ENCODE measurements at regions not wholly inside any gene's neighbourhood (a gene's known extent, or its start where the extent isn't known, plus 50 kb on each side); places are given as distances from the start of the nearest gene placed in this dataset.

GRCh38 chr2:126748188-126748760 lies 92.3 kb downstream of the GYPC start:
- in situ Hi-C loops (cut with HindIII; ENCODE audit: low sequenced_read_pairs): no loop called here
- DNase-seq (ENCODE audit: low spot score): no peak

GRCh38 chr2:126748929-126749518 lies 93.1 kb downstream of the GYPC start:
- DNase-seq (ENCODE audit: low spot score): no peak
- in situ Hi-C loops (cut with HindIII; ENCODE audit: low sequenced_read_pairs): no loop called here

DNA sequence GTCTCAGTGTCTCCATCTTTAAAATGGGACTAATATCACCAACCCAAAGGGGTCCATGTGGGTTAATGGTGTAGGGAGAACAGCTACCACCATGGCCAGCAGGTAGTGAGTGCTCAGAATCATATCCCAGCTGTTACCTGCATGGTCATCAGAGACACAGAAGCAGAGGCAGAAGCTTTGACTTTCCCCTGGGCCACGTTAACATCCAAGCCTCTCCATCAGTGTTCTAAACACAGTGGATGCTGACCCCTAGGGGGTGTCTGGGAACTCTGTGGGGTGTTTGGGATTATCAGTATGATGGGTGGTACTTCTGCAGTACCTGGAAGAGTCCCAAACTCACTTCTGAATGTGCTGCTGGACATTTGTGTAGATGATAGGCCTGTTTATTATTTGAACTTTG lies 93.6 kb downstream of the GYPC start:
- in situ Hi-C loops (cut with HindIII; ENCODE audit: low sequenced_read_pairs): no loop called here
- no peak for DNase-seq (ENCODE audit: low spot score)

- no peak for DNase-seq (ENCODE audit: low spot score)
- in situ Hi-C loops (cut with HindIII; ENCODE audit: low sequenced_read_pairs): no loop called here
These were observed 94.5 kb downstream of the GYPC start for GRCh38 chr2:126750506-126750905.

DNA sequence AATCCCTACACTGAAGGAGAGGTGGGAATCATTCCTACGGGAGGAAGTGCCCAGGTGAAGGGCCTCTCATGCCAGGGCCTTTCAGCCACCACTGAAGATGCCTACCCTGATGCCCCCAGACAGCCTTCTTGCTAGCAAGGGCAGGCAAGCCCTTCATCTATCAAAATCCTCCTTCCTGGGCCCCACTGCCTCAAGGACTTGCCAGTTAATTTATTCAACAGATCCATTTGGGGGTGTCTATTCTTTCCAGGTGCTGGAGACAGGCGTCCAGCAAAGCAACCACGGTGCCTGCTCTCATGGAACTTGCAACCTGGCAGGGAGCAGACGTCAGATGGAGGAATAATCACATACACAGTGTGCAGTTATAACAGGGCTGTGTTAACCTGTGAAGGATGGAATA lies 95.5 kb downstream of the GYPC start:
- in situ Hi-C loops (cut with HindIII; ENCODE audit: low sequenced_read_pairs): no loop called here
- DNase-seq (ENCODE audit: low spot score): no peak

GRCh38 chr2:126752876-126753275 lies 96.9 kb downstream of the GYPC start:
- DNase-seq (ENCODE audit: low spot score): no peak
- in situ Hi-C loops (cut with HindIII; ENCODE audit: low sequenced_read_pairs): no loop called here

- in situ Hi-C loops (cut with HindIII; ENCODE audit: low sequenced_read_pairs): no loop called here
- no peak for DNase-seq (ENCODE audit: low spot score)
These were observed 97.7 kb downstream of the GYPC start for GRCh38 chr2:126753501-126754212.

DNA sequence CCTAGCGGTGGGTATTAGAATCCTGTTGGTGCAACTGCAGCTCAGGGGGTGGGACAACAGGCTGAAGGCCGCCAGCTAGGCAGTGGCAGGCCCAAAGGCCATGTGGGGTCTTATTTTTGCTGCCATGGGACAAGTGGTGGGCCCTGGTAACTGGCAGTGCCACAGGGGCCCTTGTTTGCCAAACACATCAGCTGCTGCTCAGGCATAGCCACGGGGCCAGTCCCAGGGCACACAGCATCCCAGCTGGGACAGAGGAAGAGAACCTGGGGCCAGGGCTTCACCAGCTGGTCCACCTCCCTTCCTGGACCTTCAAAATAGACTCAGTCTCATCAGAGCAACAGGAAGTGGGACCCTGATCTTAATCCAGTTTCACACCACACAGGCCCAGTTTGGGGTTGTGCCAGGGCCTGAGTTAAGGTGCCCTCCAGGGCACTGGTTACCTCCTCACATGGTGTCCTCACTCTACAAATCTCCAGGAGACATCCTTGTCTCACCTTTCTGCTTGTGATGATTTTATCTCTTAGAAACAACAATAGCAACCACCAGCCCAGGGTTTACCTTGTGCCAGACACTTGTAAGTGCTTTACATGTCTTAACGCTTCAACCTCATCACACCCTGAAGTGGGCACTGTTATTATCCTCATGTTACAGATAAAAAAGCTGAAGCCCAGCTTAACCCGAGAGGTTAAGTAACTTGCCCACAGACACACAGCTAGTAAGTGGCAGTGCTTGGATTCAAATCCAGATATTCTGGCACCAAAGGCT lies 98.5 kb downstream of the GYPC start:
- in situ Hi-C loops (cut with HindIII; ENCODE audit: low sequenced_read_pairs): no loop called here
- DNase-seq (ENCODE audit: low spot score): no peak

DNA sequence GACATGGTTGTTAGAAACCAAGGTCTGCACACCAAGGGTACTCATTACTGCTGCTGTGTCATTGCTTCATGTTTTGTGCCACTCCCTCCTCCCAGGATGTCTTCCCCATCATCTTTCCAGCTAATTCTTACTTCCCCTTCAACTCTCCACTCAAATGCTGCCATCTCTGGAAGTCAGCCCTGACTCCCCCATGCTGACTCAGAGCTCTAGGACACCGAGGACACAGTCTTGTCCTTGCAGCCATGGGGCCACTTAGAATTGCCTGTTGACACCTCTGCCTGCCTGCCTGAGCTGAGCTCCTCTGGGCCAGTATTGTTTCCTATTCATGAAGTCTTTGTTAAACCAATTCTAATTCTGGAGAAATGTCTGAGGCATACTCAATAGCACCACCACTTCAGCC lies 100.2 kb downstream of the GYPC start:
- in situ Hi-C loops (cut with HindIII; ENCODE audit: low sequenced_read_pairs): no loop called here
- DNase-seq (ENCODE audit: low spot score): no peak

DNA sequence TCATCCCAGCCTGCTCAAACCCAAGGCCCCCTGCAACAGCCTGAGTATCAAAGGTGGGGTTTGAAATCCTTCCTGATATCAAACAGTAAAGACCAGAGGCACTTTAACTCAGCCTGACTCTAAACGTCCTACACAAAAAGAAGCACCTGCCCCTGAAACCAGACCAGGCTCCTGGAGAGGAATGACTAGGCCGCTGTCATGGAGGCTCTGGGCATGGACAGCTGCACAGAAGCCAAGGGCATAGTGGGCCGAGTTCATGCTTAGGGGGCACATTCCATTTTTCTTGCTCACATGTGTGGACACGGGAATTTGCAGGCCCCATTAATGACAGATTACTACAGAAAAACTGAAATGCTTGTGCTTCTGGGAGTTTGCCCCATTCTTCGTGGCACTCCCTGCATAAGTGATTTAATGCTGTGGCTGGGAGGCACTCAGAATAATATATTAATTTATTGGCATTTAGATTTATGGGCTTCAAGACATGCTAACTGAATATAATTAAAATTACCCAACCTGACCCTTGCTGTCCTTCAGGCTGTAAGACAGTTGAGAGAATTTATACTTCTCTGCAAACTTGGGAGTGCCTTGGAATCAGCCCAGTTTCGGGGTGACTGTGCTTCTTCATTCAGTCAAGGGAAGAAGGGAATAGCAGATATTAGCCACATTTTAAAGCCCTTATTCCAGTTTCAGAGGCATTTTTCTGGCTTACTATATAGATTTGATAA lies 105.5 kb downstream of the GYPC start:
- DNase-seq (ENCODE audit: low spot score): no peak
- in situ Hi-C loops (cut with HindIII; ENCODE audit: low sequenced_read_pairs): no loop called here

DNA sequence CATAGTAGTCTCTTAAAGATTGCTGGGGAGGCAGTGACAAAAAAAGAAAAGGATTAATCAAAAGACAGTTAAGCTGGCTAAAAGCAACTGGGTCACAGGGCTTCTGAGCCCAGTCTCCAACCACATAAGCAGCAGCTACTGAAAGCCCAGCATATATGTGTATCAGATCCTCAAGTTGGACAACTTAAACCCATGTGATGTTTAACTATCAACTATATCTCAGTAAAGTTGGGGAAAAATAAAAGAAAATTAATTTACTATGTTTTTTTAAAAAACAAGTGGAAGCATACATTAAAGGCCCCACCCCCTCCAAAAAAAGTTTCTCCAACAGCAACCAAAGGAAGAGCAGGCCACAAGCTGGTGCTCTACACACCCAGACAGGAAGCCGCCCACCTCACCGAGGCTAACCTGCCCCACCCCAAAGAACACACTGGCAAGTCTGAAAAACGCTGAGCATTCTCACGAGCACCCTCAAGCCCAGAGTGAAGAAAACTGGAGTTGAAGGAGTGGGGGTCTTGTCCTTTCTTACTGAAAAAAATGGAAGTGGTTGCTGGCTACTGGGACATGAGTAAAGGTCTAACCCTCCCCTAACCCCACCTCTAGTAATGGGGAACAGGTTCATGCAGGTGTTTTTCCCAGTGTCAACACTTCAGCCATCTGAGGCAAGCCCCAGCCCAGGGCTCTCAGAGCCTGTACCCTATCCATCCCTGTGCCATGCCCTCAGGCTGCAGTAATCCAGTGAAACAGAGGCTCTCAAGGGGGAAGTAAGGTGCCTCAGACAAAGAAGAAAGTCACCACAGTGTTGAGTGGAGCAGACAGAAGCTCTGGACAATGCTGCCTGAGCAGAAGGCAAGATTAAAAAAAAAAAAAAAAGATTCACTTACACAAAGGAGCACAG lies 106.3 kb downstream of the GYPC start:
- in situ Hi-C loops (cut with HindIII; ENCODE audit: low sequenced_read_pairs): no loop called here
- DNase-seq (ENCODE audit: low spot score): no peak

DNA sequence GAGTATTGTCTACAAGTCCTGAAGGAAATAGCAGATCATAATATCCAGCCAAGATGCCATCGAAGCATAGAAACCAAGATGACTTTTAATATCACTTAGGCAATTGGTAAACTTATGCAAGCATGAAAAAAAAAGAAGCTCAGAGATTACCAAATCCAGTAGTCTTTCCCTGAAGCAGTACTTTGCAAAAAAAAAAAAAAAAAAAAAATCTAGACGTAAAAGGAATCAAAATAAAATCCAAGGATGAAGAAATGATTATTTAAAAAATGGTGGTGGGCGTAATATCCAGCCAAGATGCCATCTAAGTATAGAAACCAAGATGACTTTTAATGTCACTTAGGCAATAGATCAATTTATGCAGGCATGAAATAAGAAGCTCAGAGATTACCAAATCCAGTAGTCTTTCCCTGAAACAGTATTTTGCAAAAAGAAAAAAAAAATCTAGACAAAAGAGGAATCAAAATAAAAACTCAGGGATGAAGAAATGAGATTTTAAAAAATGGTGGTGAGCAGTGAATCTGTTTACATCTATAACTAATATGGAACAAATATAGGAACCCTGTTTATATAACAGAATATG lies 108.8 kb downstream of the GYPC start:
- no peak for DNase-seq (ENCODE audit: low spot score)
- in situ Hi-C loops (cut with HindIII; ENCODE audit: low sequenced_read_pairs): no loop called here

DNA sequence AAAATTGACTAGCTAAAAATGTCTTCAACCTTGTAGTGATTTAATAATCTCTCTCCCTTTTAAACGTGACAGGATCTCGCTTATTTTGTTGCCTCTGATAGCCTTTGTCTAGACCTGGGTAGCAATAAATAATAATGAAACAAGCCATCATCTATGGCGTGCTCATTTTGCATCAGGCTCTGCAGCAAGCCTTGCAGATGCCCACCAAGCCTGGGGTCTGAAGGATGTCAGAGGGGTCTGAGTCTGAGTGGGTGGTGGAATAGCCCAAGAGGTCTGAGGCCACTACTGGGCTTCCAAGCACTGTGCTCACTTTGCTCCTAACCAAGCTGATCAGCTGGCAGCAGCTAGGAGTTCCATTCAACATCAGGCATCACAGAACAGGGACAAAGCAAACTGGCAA lies 109.4 kb downstream of the GYPC start:
- no peak for DNase-seq (ENCODE audit: low spot score)
- in situ Hi-C loops (cut with HindIII; ENCODE audit: low sequenced_read_pairs): no loop called here

GRCh38 chr2:126766295-126766968 lies 110.5 kb downstream of the GYPC start:
- in situ Hi-C loops (cut with HindIII; ENCODE audit: low sequenced_read_pairs): no loop called here
- DNase-seq (ENCODE audit: low spot score): no peak

- in situ Hi-C loops (cut with HindIII; ENCODE audit: low sequenced_read_pairs): no loop called here
- DNase-seq (ENCODE audit: low spot score): no peak
These were observed 111.0 kb downstream of the GYPC start for GRCh38 chr2:126766969-126767296.

- no peak for DNase-seq (ENCODE audit: low spot score)
- in situ Hi-C loops (cut with HindIII; ENCODE audit: low sequenced_read_pairs): no loop called here
These were observed 113.2 kb downstream of the GYPC start for GRCh38 chr2:126769118-126769517.

- in situ Hi-C loops (cut with HindIII; ENCODE audit: low sequenced_read_pairs): no loop called here
- DNase-seq (ENCODE audit: low spot score): no peak
These were observed 114.5 kb downstream of the GYPC start for GRCh38 chr2:126770466-126770865.

GRCh38 chr2:126771094-126771493 lies 115.1 kb downstream of the GYPC start:
- in situ Hi-C loops (cut with HindIII; ENCODE audit: low sequenced_read_pairs): no loop called here
- DNase-seq (ENCODE audit: low spot score): no peak
